HEK293T (cell line): ENCODE measurements at regions not wholly inside any gene's neighbourhood (a gene's known extent, or its start where the extent isn't known, plus 50 kb on each side); places are given as distances from the start of the nearest gene placed in this dataset.
"Not testable (repeated sequence)": the region's sequence is repeated elsewhere in the genome, so short reads cannot be mapped to it uniquely, and the experiment has no call there.

Source experiments
- ELF4 ChIP-seq: fragments of 450-650 bp; IDR thresholded peaks from 2 replicates; pipeline ENCODE4 v1.6.1; 2017; ENCODE audit warnings: antibody characterized with exemption
- FOXA1 ChIP-seq: fragments of 450-650 bp; IDR thresholded peaks from 2 replicates; pipeline ENCODE4 v1.6.1; 2016; ENCODE audit warnings: mild to moderate bottlenecking
- FOXK2 ChIP-seq: fragments of 450-650 bp; IDR thresholded peaks from 2 replicates; pipeline ENCODE4 v1.6.1; 2016; ENCODE audit warnings: mild to moderate bottlenecking
- FOXM1 ChIP-seq: fragments of 450-650 bp; IDR thresholded peaks from 2 replicates; pipeline ENCODE4 v1.6.1; 2017; ENCODE audit warnings: mild to moderate bottlenecking, borderline replicate concordance
- HDGF ChIP-seq: fragments of 450-650 bp; IDR thresholded peaks from 2 replicates; pipeline ENCODE4 v1.6.1; 2017; ENCODE audit warnings: antibody characterized with exemption, borderline replicate concordance
- L3MBTL2 ChIP-seq: fragments of 450-650 bp; conservative IDR thresholded peaks from 2 replicates; pipeline ENCODE4 v1.6.1; 2016; ENCODE audit warnings: mild to moderate bottlenecking
- LEF1 ChIP-seq: fragments of 450-650 bp; IDR thresholded peaks from 2 replicates; pipeline ENCODE4 v1.6.1; 2017; ENCODE audit warnings: mild to moderate bottlenecking, borderline replicate concordance
- NFRKB ChIP-seq: fragments of 450-650 bp; IDR thresholded peaks from 2 replicates; pipeline ENCODE4 v1.6.1; 2016; ENCODE audit warnings: mild to moderate bottlenecking, moderate library complexity
- SP1 ChIP-seq: fragments of 450-650 bp; IDR thresholded peaks from 2 replicates; pipeline ENCODE4 v1.6.1; 2017
- SUZ12 ChIP-seq: fragments of 450-650 bp; IDR thresholded peaks from 2 replicates; pipeline ENCODE4 v1.6.1; 2016; ENCODE audit warnings: mild to moderate bottlenecking
- TF ChIP-seq, protein P1 (sequence below): fragments of 450-650 bp; IDR thresholded peaks from 2 replicates; pipeline ENCODE4 v1.6.1; 2016

DNA sequence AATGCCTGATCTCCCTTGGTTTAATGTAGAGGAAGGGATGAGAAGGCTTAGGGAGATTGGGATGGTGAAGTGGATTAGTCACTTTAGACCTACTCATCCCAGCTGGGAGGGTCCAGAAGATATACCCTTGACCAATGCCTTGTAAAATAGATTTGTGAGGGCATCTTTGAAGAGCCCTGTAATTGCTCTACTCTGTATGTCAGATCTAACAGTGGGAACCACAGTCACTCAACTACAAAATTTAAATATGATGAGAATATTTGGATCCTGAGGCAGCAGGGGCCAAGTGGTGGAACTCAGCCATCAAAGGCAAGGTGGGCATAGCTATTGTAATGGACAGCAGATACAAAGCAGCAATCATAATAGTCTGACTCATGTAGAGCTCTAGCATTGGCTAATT, 1272.9 kb upstream of the CITED2 start:
- TF ChIP-seq, protein P1, sequence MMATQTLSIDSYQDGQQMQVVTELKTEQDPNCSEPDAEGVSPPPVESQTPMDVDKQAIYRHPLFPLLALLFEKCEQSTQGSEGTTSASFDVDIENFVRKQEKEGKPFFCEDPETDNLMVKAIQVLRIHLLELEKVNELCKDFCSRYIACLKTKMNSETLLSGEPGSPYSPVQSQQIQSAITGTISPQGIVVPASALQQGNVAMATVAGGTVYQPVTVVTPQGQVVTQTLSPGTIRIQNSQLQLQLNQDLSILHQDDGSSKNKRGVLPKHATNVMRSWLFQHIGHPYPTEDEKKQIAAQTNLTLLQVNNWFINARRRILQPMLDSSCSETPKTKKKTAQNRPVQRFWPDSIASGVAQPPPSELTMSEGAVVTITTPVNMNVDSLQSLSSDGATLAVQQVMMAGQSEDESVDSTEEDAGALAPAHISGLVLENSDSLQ, result not testable (repeated sequence)
- TF ChIP-seq SP1, SUZ12, NFRKB, ELF4, HDGF, FOXM1, L3MBTL2, FOXK2, FOXA1, LEF1: not testable (repeated sequence)
